ENCODE measurements at regions not wholly inside any gene's neighbourhood (a gene's known extent, or its start where the extent isn't known, plus 50 kb on each side); places are given as distances from the start of the nearest gene placed in this dataset.
A peak's percentile ranks its signal among the peaks of the same experiment; 100 is the strongest.

GRCh38 chr5:125011014-125011413, 264.6 kb upstream of the ZNF608 start:
- intact Hi-C loops (cut with micrococcal nuclease; ENCODE audit: unreplicated experiment) (no loop called here), in situ Hi-C loops (cut with HindIII; ENCODE audit: extremely low pct_ligation_motif_present, low pct_unique_long_range_greater_than_20kb) (no loop called here)
- FAIRE-seq = no peak
- ChIA-PET POLR2A (no interaction called here), CTCF (ENCODE audit: low intra/inter-chr PET ratio, low total read pairs) (no interaction called here)
- H3K27me3 ChIP-seq (ENCODE audit: control insufficient read depth in 1 of 2, insufficient read depth in 2 of 2, low read length in 2 of 2) = no peaks in the 10 kb centered on the region
- no peaks in the 10 kb centered on the region for H3K79me2 ChIP-seq (ENCODE audit: insufficient read depth, low read length)
- no peak overlapping the region for H3K27ac ChIP-seq (ENCODE audit: extremely low read length, insufficient read depth, low read length)
- no peaks in the 10 kb centered on the region for H3K36me3 ChIP-seq (replicated peaks in 1 of 2; ENCODE audit: control insufficient read depth in 1 of 2, insufficient read depth in 2 of 2, low read length in 2 of 2)
- no TSS peak for BruUV-seq (replicated peaks)
- no peak for DNase-seq (ENCODE audit: low spot score)
- H3K4me2 ChIP-seq (ENCODE audit: low read depth, low read length) = peak overlapping the region; percentile 56
- no peaks in the 10 kb centered on the region for H3K9me3 ChIP-seq (ENCODE audit: low read length)
- peak overlapping the region in 1 of 3 experiments; percentile 7; a peak in 1 of 6 replicates for H3K4me3 ChIP-seq (replicated peaks in 1 of 3; ENCODE audit: insufficient read depth in 1 of 3, low read depth in 2 of 3, low read length in 3 of 3)
- H3K4me1 ChIP-seq (ENCODE audit: insufficient read depth, low read length) = peaks cover 25% of the 10 kb centered on the region
- 0 out of 3 replicates have a peak, but pooled peaks have one; percentile 41 for ATAC-seq
- no peak overlapping the region for H2AFZ ChIP-seq (ENCODE audit: low read length)
- H3K9ac ChIP-seq (ENCODE audit: insufficient read depth, low read depth, low read length) = no peak overlapping the region
- no peaks in the 10 kb centered on the region for H4K20me1 ChIP-seq (ENCODE audit: insufficient read depth, low read length)
- 10% methylated on average over 5 of the region's 5 CpGs for WGBS (ENCODE audit: low lambda C conversion rate)
- TF ChIP-seq POLR2AphosphoS5 (IDR thresholded peaks at IDR 0.05; ENCODE audit: low read depth, low read length) (no peak), GATA4 (IDR thresholded peaks at IDR 0.05; ENCODE audit: borderline replicate concordance, low read depth) (no peak), FLYWCH1 (CRISPR knock-in tag; IDR thresholded peaks at IDR 0.05) (no peak), ZNF7 (CRISPR knock-in tag; IDR thresholded peaks at IDR 0.05) (no peak), ZNF124 (CRISPR knock-in tag; IDR thresholded peaks at IDR 0.05) (no peak), ZNF274 (CRISPR knock-in tag; IDR thresholded peaks at IDR 0.05) (no peak), FIP1L1 (IDR thresholded peaks at IDR 0.05; ENCODE audit: borderline replicate concordance, insufficient read depth, low read depth, low read length) (no peak), ZNF75D (CRISPR knock-in tag; IDR thresholded peaks at IDR 0.05; ENCODE audit: borderline replicate concordance) (no peak), ZIK1 (CRISPR knock-in tag; IDR thresholded peaks at IDR 0.05; ENCODE audit: borderline replicate concordance, low read depth) (no peak), LBX2 (CRISPR knock-in tag; IDR thresholded peaks at IDR 0.05; ENCODE audit: borderline replicate concordance) (no peak), ZBTB40 (IDR thresholded peaks at IDR 0.05) (no peak), ZBTB40 (CRISPR knock-in tag; IDR thresholded peaks at IDR 0.05) (no peak), ZFX (CRISPR knock-in tag; IDR thresholded peaks at IDR 0.05; ENCODE audit: low read depth) (no peak), SMYD3 (CRISPR knock-in tag; IDR thresholded peaks at IDR 0.05) (no peak), ZNF850 (CRISPR knock-in tag; conservative IDR thresholded peaks at IDR 0.05) (no peak), U2AF2 (IDR thresholded peaks at IDR 0.05; ENCODE audit: low read depth, low read length) (no peak)

Measured in HepG2 (cell line).